NOMO-1 treated with dmso at 0.1 percent for 144 hours (cell line): ENCODE measurements at regions not wholly inside any gene's neighbourhood (a gene's known extent, or its start where the extent isn't known, plus 50 kb on each side); places are given as distances from the start of the nearest gene placed in this dataset.
"Not testable (repeated sequence)": the region's sequence is repeated elsewhere in the genome, so short reads cannot be mapped to it uniquely, and the experiment has no call there.

Experiments
- DNase-seq: peaks from one replicate; lab custom pipeline; 2025; ENCODE audit not compliant: unreplicated experiment; lab: John Stamatoyannopoulos, UW

GRCh38 chr2:236632295-236633218, 62.9 kb downstream of the ACKR3 start:
- DNase-seq: no peak

- DNase-seq: no peak
These were observed 63.6 kb downstream of the ACKR3 start for GRCh38 chr2:236633219-236633570.

- DNase-seq: no peak
These were observed 64.3 kb downstream of the ACKR3 start for GRCh38 chr2:236633775-236634560.

GRCh38 chr2:236636261-236636660, 66.6 kb downstream of the ACKR3 start:
- DNase-seq: no peak

- DNase-seq: no peak
These were observed 67.3 kb downstream of the ACKR3 start for GRCh38 chr2:236636714-236637470.

GRCh38 chr2:236637686-236638569, 68.3 kb downstream of the ACKR3 start:
- DNase-seq: no peak

- DNase-seq: no peak
These were observed 69.1 kb downstream of the ACKR3 start for GRCh38 chr2:236638707-236639106.

GRCh38 chr2:236639461-236640235, 70.0 kb downstream of the ACKR3 start:
- no peak for DNase-seq

- no peak for DNase-seq
These were observed 71.6 kb downstream of the ACKR3 start for GRCh38 chr2:236641051-236641726.

- no peak for DNase-seq
These were observed 72.5 kb downstream of the ACKR3 start for GRCh38 chr2:236642125-236642524.

- no peak for DNase-seq
These were observed 73.1 kb downstream of the ACKR3 start for GRCh38 chr2:236642584-236643291.

GRCh38 chr2:236643480-236643879, 73.9 kb downstream of the ACKR3 start:
- DNase-seq: no peak

- DNase-seq: no peak
These were observed 74.4 kb downstream of the ACKR3 start for GRCh38 chr2:236644067-236644466.

- DNase-seq: no peak
These were observed 74.9 kb downstream of the ACKR3 start for GRCh38 chr2:236644502-236644911.

GRCh38 chr2:236645141-236645540, 75.5 kb downstream of the ACKR3 start:
- not testable (repeated sequence) for DNase-seq

GRCh38 chr2:236646441-236646840, 76.8 kb downstream of the ACKR3 start:
- no peak for DNase-seq

- DNase-seq: no peak
These were observed 77.2 kb downstream of the ACKR3 start for GRCh38 chr2:236646871-236647270.

- DNase-seq: no peak
These were observed 78.0 kb downstream of the ACKR3 start for GRCh38 chr2:236647621-236648020.
